Adrenal gland (tissue), 9 donors: ENCODE measurements at regions not wholly inside any gene's neighbourhood (a gene's known extent, or its start where the extent isn't known, plus 50 kb on each side); places are given as distances from the start of the nearest gene placed in this dataset.
A peak's percentile ranks its signal among the peaks of the same experiment; 100 is the strongest.

Experiments used
- DNase-seq, 7 donors: peaks; one replicate each; pipeline ENCODE4 v3.0.0-alpha.2; 2019 to 2020
- H3K27ac ChIP-seq, 5 donors: fragments of 200-600 bp; sonication (generic) in 4 of 5; 1 replicate in 3 of 5; 2 replicates in 2 of 5; pipeline versions ENCODE4 v1.5.1 to v1.8.0; 2016 to 2020; ENCODE audit warnings: mild to moderate bottlenecking in 1 of 5
- H3K27me3 ChIP-seq: fragments of 200-600 bp; 2 replicates; pipeline ENCODE4 v1.8.0; 2021
- H3K36me3 ChIP-seq, 2 donors: fragments of 200-600 bp; replicated peaks in 1 of 2; 1 replicate in 1 of 2; 2 replicates in 1 of 2; pipeline versions ENCODE4 v1.5.1 to v1.8.0; 2018 to 2022
- H3K4me1 ChIP-seq, 2 donors: fragments of 200-600 bp; replicated peaks in 1 of 2; 1 replicate in 1 of 2; 2 replicates in 1 of 2; pipeline versions ENCODE4 v1.5.1 to v1.8.0; 2018 to 2021
- H3K4me3 ChIP-seq, 4 donors: fragments of 200-600 bp; sonication (generic) in 3 of 4; one replicate each; pipeline ENCODE4 v1.5.1; 2016 to 2018
- H3K9me3 ChIP-seq, 3 donors: fragments of 200-600 bp; sonication (generic) in 1 of 3; replicated peaks in 1 of 3; 1 replicate in 2 of 3; 2 replicates in 1 of 3; pipeline versions ENCODE4 v1.5.1 to v1.8.0; 2016 to 2021
- POLR2A ChIP-seq, 2 donors: fragments of 450-650 bp; IDR thresholded peaks; one replicate each; pipeline ENCODE4 v1.6.1; 2017; ENCODE audit warnings: antibody characterized with exemption in 2 of 2, mild to moderate bottlenecking in 2 of 2, moderate library complexity in 1 of 2
- WGBS, 4 donors: extraction: QIAGEN DNeasy Blood & Tissue Kit in 2 of 4; methylation state at CpG; one replicate each; pipeline versions ENCODE4 v1.1.5 to v1.1.7; 2013 to 2017; 5-methylcytosine and 5-hydroxymethylcytosine counted together
- intact Hi-C, 2 donors: fragments of 100-400 bp; cut with DNase I; formaldehyde crosslinking; loops; one replicate each; pipeline versions ENCODE4 v1.14.1 to v1.15.0; 2022 to 2023
- TF ChIP-seq, protein P1 (sequence below), 6 experiments: fragments of 450-650 bp in 4 of 6; fragments of 200-600 bp in 2 of 6; sonication (generic) in 1 of 6; IDR thresholded peaks; 1 replicate in 5 of 6; 2 replicates in 1 of 6; pipeline versions ENCODE4 v1.5.1 to v1.8.0; 2016 to 2021; ENCODE audit warnings: antibody characterized with exemption in 6 of 6, mild to moderate bottlenecking in 2 of 6, moderate library complexity in 1 of 6
- donor health status: healthy with polysubstance abuse.
- donor health status: Bipolar disorder and iron deficiency.
- donor health status: DM: yes; HTN: yes; CAD: no.
- donor health status: DM: no; HTN: no; CAD: no.
- donor health status: DM: no; HTN: no; CAD: no.

DNA sequence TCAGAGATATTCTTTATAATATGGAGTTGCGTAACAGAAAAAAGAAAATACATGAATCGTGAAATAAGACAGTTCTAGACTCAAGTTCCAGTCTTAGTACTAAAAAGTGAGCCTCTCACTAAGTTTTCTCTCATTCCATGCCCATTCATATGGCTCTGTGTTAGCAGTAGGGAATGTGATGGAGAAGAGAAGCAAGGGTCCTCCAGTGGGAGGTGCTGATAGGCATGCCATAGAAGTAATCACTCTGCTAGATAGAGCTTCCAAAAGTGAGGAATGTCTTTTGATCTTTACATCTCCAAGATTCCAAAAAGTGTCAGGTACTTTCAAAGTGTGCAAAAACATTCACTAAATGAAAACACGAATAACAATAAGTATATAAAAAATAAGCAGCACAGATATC, 678.4 kb downstream of the DCDC2C start:
- DNase-seq, result no peak
- H3K27ac ChIP-seq, result no peak overlapping the region
- no peaks in the 10 kb centered on the region for H3K4me1 ChIP-seq
- WGBS, 4 donors, result 68 to 70% (median 69%) methylated on average over 3 of the region's 3 CpGs
- intact Hi-C loops, result no loop called here
- no peak overlapping the region for H3K4me3 ChIP-seq
- no peaks in the 10 kb centered on the region for H3K9me3 ChIP-seq
- TF ChIP-seq, protein P1, sequence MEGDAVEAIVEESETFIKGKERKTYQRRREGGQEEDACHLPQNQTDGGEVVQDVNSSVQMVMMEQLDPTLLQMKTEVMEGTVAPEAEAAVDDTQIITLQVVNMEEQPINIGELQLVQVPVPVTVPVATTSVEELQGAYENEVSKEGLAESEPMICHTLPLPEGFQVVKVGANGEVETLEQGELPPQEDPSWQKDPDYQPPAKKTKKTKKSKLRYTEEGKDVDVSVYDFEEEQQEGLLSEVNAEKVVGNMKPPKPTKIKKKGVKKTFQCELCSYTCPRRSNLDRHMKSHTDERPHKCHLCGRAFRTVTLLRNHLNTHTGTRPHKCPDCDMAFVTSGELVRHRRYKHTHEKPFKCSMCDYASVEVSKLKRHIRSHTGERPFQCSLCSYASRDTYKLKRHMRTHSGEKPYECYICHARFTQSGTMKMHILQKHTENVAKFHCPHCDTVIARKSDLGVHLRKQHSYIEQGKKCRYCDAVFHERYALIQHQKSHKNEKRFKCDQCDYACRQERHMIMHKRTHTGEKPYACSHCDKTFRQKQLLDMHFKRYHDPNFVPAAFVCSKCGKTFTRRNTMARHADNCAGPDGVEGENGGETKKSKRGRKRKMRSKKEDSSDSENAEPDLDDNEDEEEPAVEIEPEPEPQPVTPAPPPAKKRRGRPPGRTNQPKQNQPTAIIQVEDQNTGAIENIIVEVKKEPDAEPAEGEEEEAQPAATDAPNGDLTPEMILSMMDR (IDR thresholded peaks at IDR 0.05), result no peak
- TF ChIP-seq POLR2A (IDR thresholded peaks at IDR 0.05), result no peak
- no peaks in the 10 kb centered on the region for H3K36me3 ChIP-seq
- no peaks in the 10 kb centered on the region for H3K27me3 ChIP-seq

DNA sequence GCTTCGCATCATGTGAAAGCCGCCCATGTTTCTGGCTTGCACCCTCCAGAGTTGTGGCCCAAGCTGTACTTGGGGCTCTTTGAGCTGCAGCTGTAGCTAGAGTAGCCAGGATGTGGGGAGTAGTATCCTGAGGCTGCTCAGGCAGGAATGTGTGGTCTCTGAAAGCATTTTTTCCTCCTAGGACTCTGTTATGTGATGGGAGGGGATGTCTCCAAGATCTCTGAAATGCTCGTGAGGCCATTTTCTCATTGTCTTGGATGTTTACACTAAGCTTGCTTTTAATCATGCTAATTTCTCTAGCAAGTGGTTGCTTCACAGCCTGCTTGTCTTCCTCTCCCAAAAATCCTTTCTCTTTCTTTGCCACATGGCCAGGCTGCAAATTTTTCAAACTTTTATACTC, 687.6 kb downstream of the DCDC2C start:
- no peaks in the 10 kb centered on the region for H3K4me1 ChIP-seq
- H3K4me3 ChIP-seq, result no peak overlapping the region
- no peak for DNase-seq
- TF ChIP-seq, protein P1 (IDR thresholded peaks at IDR 0.05), result no peak
- TF ChIP-seq POLR2A (IDR thresholded peaks at IDR 0.05), result no peak
- intact Hi-C loops, result no loop called here
- H3K36me3 ChIP-seq, result no peaks in the 10 kb centered on the region
- WGBS, 4 donors, result 70 to 83% (median 73%) methylated on average over 1 to 3 of the region's 3 CpGs
- peaks cover 0 to 5% (median 0%) of the 10 kb centered on the region in 3 donors for H3K9me3 ChIP-seq
- H3K27ac ChIP-seq, result no peak overlapping the region
- no peaks in the 10 kb centered on the region for H3K27me3 ChIP-seq

DNA sequence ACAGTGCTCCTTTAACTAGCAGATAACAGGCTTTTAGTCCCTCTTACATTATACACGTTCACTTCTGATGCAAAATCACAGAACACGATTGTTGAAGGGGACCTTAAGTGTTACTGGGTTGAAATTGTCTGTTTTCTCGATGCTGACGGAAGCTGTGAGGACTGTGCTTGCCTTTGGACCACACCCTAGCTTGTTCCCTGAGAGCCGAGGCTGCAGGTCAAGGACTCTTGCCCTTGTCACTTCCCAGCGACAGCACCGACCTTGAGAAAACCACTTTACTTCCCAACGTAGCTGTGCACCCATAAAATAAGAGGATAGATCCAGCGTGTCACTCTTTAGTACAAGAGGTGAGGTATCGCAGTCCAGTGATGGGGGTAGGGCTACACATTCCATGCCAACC, 701.0 kb downstream of the DCDC2C start:
- Histone ChIP-seq H3K36me3 (no peaks in the 10 kb centered on the region), H3K27me3 (no peaks in the 10 kb centered on the region), H3K27ac (no peak overlapping the region), H3K4me1 (no peaks in the 10 kb centered on the region), H3K9me3 (no peaks in the 10 kb centered on the region), H3K4me3 (no peak overlapping the region)
- peak in 1 of 7 donors; percentile 60 for DNase-seq
- intact Hi-C loops, result no loop called here
- TF ChIP-seq POLR2A (IDR thresholded peaks at IDR 0.05), result no peak
- TF ChIP-seq, protein P1 (IDR thresholded peaks at IDR 0.05), result no peak
- 57 to 75% (median 62%) methylated on average over 10 of the region's 10 CpGs for WGBS, 4 donors

DNA sequence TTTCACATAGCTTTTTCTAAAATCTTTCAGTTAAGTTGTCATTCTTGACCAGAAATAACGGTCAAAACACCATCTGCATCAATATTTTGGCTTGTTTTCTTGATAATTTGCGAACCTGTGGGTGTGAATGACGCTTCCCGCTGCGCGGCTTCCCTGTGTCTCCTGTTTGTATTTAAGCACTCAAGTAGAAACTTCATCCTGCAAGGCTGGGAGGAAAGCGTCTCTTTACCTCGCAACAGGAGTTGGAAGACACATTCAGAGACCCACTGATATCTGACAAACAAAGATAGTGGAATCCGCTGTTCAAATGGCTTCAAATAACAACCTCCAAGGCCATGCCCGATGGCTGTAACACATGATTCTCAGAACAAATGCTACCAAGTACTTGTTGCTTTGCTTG, 704.9 kb downstream of the DCDC2C start:
- no peak for DNase-seq
- intact Hi-C loops, result no loop called here
- no peaks in the 10 kb centered on the region for H3K27me3 ChIP-seq
- no peak overlapping the region for H3K27ac ChIP-seq
- no peaks in the 10 kb centered on the region for H3K9me3 ChIP-seq
- no peak overlapping the region for H3K4me3 ChIP-seq
- H3K4me1 ChIP-seq, result no peaks in the 10 kb centered on the region
- TF ChIP-seq, protein P1 (IDR thresholded peaks at IDR 0.05), result no peak
- no peak for TF ChIP-seq POLR2A (IDR thresholded peaks at IDR 0.05)
- WGBS, 4 donors, result 70 to 77% (median 71%) methylated on average over 10 of the region's 10 CpGs
- no peaks in the 10 kb centered on the region for H3K36me3 ChIP-seq
